HepG2 (cell line): ENCODE measurements at regions not wholly inside any gene's neighbourhood (a gene's known extent, or its start where the extent isn't known, plus 50 kb on each side); places are given as distances from the start of the nearest gene placed in this dataset.

Experiments
- ATAC-seq: fragments of 200-7000 bp; cut with Tn5 transposase; 3 replicates; pipeline ENCODE4 v1.9.1; 2020; ENCODE audit warnings: mild to moderate bottlenecking, moderate library complexity
- BruUV-seq: library from RNA; stranded (reverse); fragments of 400-500 nt; replicated peaks from 2 replicates; lab custom pipeline; 2021; lab: Mats Ljungman, UMichigan
- CTCF ChIA-PET: fragments of 300-600 bp; formaldehyde crosslinking; extraction: SDS; loops from one replicate; lab custom pipeline; 2021; ENCODE audit warnings: low total read pairs, inconsistent platforms, low intra/inter-chr PET ratio; lab: Yijun Ruan, JAX
- POLR2A ChIA-PET: fragments of 350-600 bp; sonication (Branson Sonifier 250); formaldehyde crosslinking; loops from one replicate; lab custom pipeline; 2020; ENCODE audit warnings: antibody characterized with exemption, inconsistent platforms; lab: Yijun Ruan, JAX
- DNase-seq: peaks from one replicate; pipeline ENCODE4 v3.0.0-alpha.2; 2015; ENCODE audit warnings: low spot score
- FAIRE-seq: peaks from 3 replicates; lab custom pipeline; 2011; peaks lifted over from hg19 to GRCh38; lab: Jason Lieb, UNC
- H2AFZ ChIP-seq: one replicate; pipeline ENCODE4 v1.6.1; 2011; ENCODE audit warnings: low read length, inconsistent platforms
- H3K27ac ChIP-seq: fragments of 300-600 bp; 3 replicates; pipeline ENCODE4 v1.8.0; 2011; ENCODE audit warnings: mixed run types, mild to moderate bottlenecking, mixed read lengths, low read length, inconsistent platforms; ENCODE audit not compliant: insufficient read depth; ENCODE audit errors: extremely low read length
- H3K27me3 ChIP-seq, 2 experiments: fragments of 200-600 bp in 1 of 2; 2 replicates in 1 of 2; 3 replicates in 1 of 2; pipeline versions ENCODE4 v1.6.0 to v1.8.0; 2011; ENCODE audit warnings: low read length in 2 of 2, mild to moderate bottlenecking in 2 of 2, moderate library complexity in 2 of 2, inconsistent platforms in 1 of 2; ENCODE audit not compliant: insufficient read depth in 2 of 2, control insufficient read depth in 1 of 2
- H3K36me3 ChIP-seq, 2 experiments: fragments of 200-600 bp in 1 of 2; replicated peaks in 1 of 2; 2 replicates in 1 of 2; 3 replicates in 1 of 2; pipeline versions ENCODE4 v1.5.1 to v1.8.0; 2011; ENCODE audit warnings: low read length in 2 of 2, inconsistent platforms in 1 of 2; ENCODE audit not compliant: insufficient read depth in 2 of 2, control insufficient read depth in 1 of 2
- H3K4me1 ChIP-seq: 2 replicates; pipeline ENCODE4 v1.5.1; 2012; ENCODE audit warnings: low read length, inconsistent platforms; ENCODE audit not compliant: insufficient read depth
- H3K4me2 ChIP-seq: 2 replicates; pipeline ENCODE4 v1.6.0; 2011; ENCODE audit warnings: low read depth, low read length, inconsistent platforms
- H3K4me3 ChIP-seq, 3 experiments: fragments of 200-600 bp in 1 of 3; sonication (generic), shearing (Covaris generic) in 1 of 3; replicated peaks in 1 of 3; 2 replicates each; pipeline ENCODE4 v1.5.1; 2011 to 2016; ENCODE audit warnings: low read length in 3 of 3, inconsistent platforms in 2 of 3, low read depth in 2 of 3, mild to moderate bottlenecking in 2 of 3, control low read depth in 1 of 3, mixed read lengths in 1 of 3; ENCODE audit not compliant: insufficient read depth in 1 of 3
- H3K79me2 ChIP-seq: one replicate; pipeline ENCODE4 v1.6.1; 2011; ENCODE audit warnings: low read length, inconsistent platforms; ENCODE audit not compliant: insufficient read depth
- H3K9ac ChIP-seq: 2 replicates; pipeline ENCODE4 v1.6.0; 2011; ENCODE audit warnings: mild to moderate bottlenecking, low read depth, low read length, inconsistent platforms; ENCODE audit not compliant: insufficient read depth
- H3K9me3 ChIP-seq: 2 replicates; pipeline ENCODE4 v1.5.1; 2012; ENCODE audit warnings: mild to moderate bottlenecking, low read length
- H4K20me1 ChIP-seq: 2 replicates; pipeline ENCODE4 v1.6.0; 2011; ENCODE audit warnings: inconsistent platforms, mild to moderate bottlenecking, low read length, moderate library complexity; ENCODE audit not compliant: insufficient read depth
- AHR ChIP-seq: IDR thresholded peaks from 2 replicates; pipeline ENCODE4 v1.6.1; 2018; ENCODE audit warnings: missing genetic modification reagents, missing compliant biosample characterization
- ATM ChIP-seq: fragments of 450-650 bp; IDR thresholded peaks from 2 replicates; pipeline ENCODE4 v1.7.1; 2017; ENCODE audit warnings: mild to moderate bottlenecking, borderline replicate concordance
- KDM4B ChIP-seq: sonication (generic); formaldehyde crosslinking; IDR thresholded peaks from 2 replicates; pipeline ENCODE4 v1.4.0; 2020; ENCODE audit warnings: missing genetic modification reagents
- NONO ChIP-seq, 2 experiments: fragments of 450-650 bp in 1 of 2; sonication (generic) in 1 of 2; formaldehyde crosslinking in 1 of 2; IDR thresholded peaks in 1 of 2; conservative IDR thresholded peaks in 1 of 2; 2 replicates each; pipeline versions ENCODE4 v1.6.1 to v1.8.0; 2017 to 2022; ENCODE audit warnings: mild to moderate bottlenecking in 1 of 2, missing genetic modification reagents in 1 of 2, moderate library complexity in 1 of 2
- NR1H2 ChIP-seq: sonication (generic); formaldehyde crosslinking; IDR thresholded peaks from 2 replicates; pipeline ENCODE4 v1.8.1; 2022; ENCODE audit warnings: low read depth, missing genetic modification reagents, borderline replicate concordance
- SP1 ChIP-seq, 2 experiments: fragments of 450-650 bp in 1 of 2; sonication (generic) in 1 of 2; formaldehyde crosslinking in 1 of 2; IDR thresholded peaks; 2 replicates each; pipeline versions ENCODE4 v1.4.0 to v1.6.1; 2016 to 2020; ENCODE audit warnings: missing genetic modification reagents in 1 of 2
- ZNF292 ChIP-seq: sonication (generic); formaldehyde crosslinking; IDR thresholded peaks from 2 replicates; pipeline ENCODE4 v1.8.1; 2022; ENCODE audit warnings: mild to moderate bottlenecking, low read depth, missing genetic modification reagents, borderline replicate concordance
- ZNF484 ChIP-seq: sonication (generic); formaldehyde crosslinking; IDR thresholded peaks from 2 replicates; pipeline ENCODE4 v1.5.1; 2020; ENCODE audit warnings: mild to moderate bottlenecking, low read depth, missing genetic modification reagents, borderline replicate concordance
- ZNF670 ChIP-seq: sonication (generic); formaldehyde crosslinking; IDR thresholded peaks from 2 replicates; pipeline ENCODE4 v1.8.0; 2022; ENCODE audit warnings: mild to moderate bottlenecking, missing genetic modification reagents, borderline replicate concordance
- ZNF883 ChIP-seq: sonication (generic); formaldehyde crosslinking; IDR thresholded peaks from 2 replicates; pipeline ENCODE4 v1.5.1; 2020; ENCODE audit warnings: mild to moderate bottlenecking, missing genetic modification reagents; ENCODE audit errors: not compliant biosample characterization
- WGBS: methylation state at CpG from one replicate; pipeline ENCODE4 v1.1.6; 2017; ENCODE audit warnings: low lambda C conversion rate; 5-methylcytosine and 5-hydroxymethylcytosine counted together
- in situ Hi-C: cut with HindIII; loops from 2 replicates; pipeline ENCODE4 v1.10.0; 2017; ENCODE audit warnings: low pct_unique_long_range_greater_than_20kb; ENCODE audit not compliant: extremely low pct_ligation_motif_present
- intact Hi-C: fragments of 100-400 bp; cut with micrococcal nuclease; formaldehyde crosslinking; loops from one replicate; pipeline ENCODE4 v1.10.0; 2022; ENCODE audit not compliant: unreplicated experiment
- TF ChIP-seq, protein P1 (sequence below): sonication (generic); formaldehyde crosslinking; IDR thresholded peaks from 2 replicates; pipeline ENCODE4 v1.4.0; 2020; ENCODE audit warnings: missing genetic modification reagents
- TF ChIP-seq, protein P2 (sequence below): sonication (generic); formaldehyde crosslinking; IDR thresholded peaks from 2 replicates; pipeline ENCODE4 v1.4.0; 2020; ENCODE audit warnings: missing genetic modification reagents, low read depth, mild to moderate bottlenecking, borderline replicate concordance
- TF ChIP-seq, protein P3 (sequence below): sonication (generic); formaldehyde crosslinking; IDR thresholded peaks from 2 replicates; pipeline ENCODE4 v1.4.0; 2020; ENCODE audit warnings: missing genetic modification reagents, borderline replicate concordance
- TF ChIP-seq, protein P4 (sequence below): IDR thresholded peaks from 2 replicates; pipeline ENCODE4 v1.6.1; 2016; ENCODE audit warnings: low read depth, control low read depth
- TF ChIP-seq, protein P5 (sequence below): sonication (generic); formaldehyde crosslinking; IDR thresholded peaks from 2 replicates; pipeline ENCODE4 v1.9.0; 2021; ENCODE audit warnings: missing genetic modification reagents, borderline replicate concordance

DNA sequence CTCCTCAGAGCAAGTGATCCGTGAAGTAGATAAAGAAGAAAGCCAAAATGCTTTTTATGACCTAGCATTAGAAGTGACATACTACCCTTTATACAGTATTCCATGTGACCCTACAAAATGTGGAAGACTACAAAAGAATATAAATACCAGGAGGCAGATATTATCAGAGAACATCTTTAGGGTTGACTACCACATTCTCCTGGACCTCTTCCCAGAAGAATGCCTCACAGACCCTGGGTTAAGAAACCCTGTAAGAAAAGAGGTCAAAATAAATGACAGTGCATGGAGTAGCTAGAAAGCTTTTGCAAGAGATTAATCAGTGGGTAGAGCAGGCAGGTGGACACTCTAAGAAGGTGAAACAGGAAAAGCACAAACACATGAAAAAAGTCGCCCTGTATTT lies 69.2 kb downstream of the FANCF start:
- Histone ChIP-seq H3K4me1 (no peaks in the 10 kb centered on the region), H4K20me1 (no peaks in the 10 kb centered on the region), H3K9ac (no peak overlapping the region), H3K36me3 (no peaks in the 10 kb centered on the region), H3K79me2 (no peaks in the 10 kb centered on the region), H3K4me3 (no peak overlapping the region), H3K9me3 (no peaks in the 10 kb centered on the region), H2AFZ (no peak overlapping the region), H3K27ac (no peak overlapping the region), H3K4me2 (no peak overlapping the region), H3K27me3 (no peaks in the 10 kb centered on the region; a peak in 1 of 5 replicates)
- POLR2A ChIA-PET, result no interaction called here
- no TSS peak for BruUV-seq
- intact Hi-C loops (no loop called here), in situ Hi-C loops (no loop called here)
- no peak for FAIRE-seq
- CTCF ChIA-PET, result no interaction called here
- ATAC-seq, result no peak
- 0% methylated on average over 2 of the region's 2 CpGs for WGBS
- no peak for DNase-seq
- TF ChIP-seq KDM4B (CRISPR knock-in tag), result no peak
- TF ChIP-seq, protein P1, sequence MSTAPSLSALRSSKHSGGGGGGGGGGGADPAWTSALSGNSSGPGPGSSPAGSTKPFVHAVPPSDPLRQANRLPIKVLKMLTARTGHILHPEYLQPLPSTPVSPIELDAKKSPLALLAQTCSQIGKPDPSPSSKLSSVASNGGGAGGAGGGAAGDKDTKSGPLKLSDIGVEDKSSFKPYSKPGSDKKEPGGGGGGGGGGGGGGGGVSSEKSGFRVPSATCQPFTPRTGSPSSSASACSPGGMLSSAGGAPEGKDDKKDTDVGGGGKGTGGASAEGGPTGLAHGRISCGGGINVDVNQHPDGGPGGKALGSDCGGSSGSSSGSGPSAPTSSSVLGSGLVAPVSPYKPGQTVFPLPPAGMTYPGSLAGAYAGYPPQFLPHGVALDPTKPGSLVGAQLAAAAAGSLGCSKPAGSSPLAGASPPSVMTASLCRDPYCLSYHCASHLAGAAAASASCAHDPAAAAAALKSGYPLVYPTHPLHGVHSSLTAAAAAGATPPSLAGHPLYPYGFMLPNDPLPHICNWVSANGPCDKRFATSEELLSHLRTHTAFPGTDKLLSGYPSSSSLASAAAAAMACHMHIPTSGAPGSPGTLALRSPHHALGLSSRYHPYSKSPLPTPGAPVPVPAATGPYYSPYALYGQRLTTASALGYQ (CRISPR knock-in tag), result no peak
- no peak for TF ChIP-seq SP1 (IDR thresholded peaks at IDR 0.05)
- no peak for TF ChIP-seq SP1 (CRISPR knock-in tag; IDR thresholded peaks at IDR 0.05)
- TF ChIP-seq, protein P2, sequence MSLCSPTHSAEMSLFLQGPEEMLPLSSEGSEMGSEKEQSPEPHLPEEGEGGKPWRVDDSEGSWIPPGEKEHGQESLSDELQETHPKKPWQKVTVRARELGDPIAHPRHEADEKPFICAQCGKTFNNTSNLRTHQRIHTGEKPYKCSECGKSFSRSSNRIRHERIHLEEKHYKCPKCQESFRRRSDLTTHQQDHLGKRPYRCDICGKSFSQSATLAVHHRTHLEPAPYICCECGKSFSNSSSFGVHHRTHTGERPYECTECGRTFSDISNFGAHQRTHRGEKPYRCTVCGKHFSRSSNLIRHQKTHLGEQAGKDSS, result no peak
- TF ChIP-seq, protein P3, sequence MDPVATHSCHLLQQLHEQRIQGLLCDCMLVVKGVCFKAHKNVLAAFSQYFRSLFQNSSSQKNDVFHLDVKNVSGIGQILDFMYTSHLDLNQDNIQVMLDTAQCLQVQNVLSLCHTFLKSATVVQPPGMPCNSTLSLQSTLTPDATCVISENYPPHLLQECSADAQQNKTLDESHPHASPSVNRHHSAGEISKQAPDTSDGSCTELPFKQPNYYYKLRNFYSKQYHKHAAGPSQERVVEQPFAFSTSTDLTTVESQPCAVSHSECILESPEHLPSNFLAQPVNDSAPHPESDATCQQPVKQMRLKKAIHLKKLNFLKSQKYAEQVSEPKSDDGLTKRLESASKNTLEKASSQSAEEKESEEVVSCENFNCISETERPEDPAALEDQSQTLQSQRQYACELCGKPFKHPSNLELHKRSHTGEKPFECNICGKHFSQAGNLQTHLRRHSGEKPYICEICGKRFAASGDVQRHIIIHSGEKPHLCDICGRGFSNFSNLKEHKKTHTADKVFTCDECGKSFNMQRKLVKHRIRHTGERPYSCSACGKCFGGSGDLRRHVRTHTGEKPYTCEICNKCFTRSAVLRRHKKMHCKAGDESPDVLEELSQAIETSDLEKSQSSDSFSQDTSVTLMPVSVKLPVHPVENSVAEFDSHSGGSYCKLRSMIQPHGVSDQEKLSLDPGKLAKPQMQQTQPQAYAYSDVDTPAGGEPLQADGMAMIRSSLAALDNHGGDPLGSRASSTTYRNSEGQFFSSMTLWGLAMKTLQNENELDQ (CRISPR knock-in tag), result no peak
- no peak for TF ChIP-seq ZNF883 (CRISPR knock-in tag)
- TF ChIP-seq, protein P4, sequence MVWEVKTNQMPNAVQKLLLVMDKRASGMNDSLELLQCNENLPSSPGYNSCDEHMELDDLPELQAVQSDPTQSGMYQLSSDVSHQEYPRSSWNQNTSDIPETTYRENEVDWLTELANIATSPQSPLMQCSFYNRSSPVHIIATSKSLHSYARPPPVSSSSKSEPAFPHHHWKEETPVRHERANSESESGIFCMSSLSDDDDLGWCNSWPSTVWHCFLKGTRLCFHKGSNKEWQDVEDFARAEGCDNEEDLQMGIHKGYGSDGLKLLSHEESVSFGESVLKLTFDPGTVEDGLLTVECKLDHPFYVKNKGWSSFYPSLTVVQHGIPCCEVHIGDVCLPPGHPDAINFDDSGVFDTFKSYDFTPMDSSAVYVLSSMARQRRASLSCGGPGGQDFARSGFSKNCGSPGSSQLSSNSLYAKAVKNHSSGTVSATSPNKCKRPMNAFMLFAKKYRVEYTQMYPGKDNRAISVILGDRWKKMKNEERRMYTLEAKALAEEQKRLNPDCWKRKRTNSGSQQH, result no peak
- TF ChIP-seq ZNF484 (CRISPR knock-in tag), result no peak
- no peak for TF ChIP-seq ZNF670
- TF ChIP-seq ZNF292 (CRISPR knock-in tag), result no peak
- TF ChIP-seq AHR (CRISPR knock-in tag), result no peak
- TF ChIP-seq NR1H2, result no peak
- no peak for TF ChIP-seq NONO (IDR thresholded peaks at IDR 0.05)
- TF ChIP-seq NONO (CRISPR knock-in tag; conservative IDR thresholded peaks at IDR 0.05), result no peak
- no peak for TF ChIP-seq ATM
- TF ChIP-seq, protein P5, sequence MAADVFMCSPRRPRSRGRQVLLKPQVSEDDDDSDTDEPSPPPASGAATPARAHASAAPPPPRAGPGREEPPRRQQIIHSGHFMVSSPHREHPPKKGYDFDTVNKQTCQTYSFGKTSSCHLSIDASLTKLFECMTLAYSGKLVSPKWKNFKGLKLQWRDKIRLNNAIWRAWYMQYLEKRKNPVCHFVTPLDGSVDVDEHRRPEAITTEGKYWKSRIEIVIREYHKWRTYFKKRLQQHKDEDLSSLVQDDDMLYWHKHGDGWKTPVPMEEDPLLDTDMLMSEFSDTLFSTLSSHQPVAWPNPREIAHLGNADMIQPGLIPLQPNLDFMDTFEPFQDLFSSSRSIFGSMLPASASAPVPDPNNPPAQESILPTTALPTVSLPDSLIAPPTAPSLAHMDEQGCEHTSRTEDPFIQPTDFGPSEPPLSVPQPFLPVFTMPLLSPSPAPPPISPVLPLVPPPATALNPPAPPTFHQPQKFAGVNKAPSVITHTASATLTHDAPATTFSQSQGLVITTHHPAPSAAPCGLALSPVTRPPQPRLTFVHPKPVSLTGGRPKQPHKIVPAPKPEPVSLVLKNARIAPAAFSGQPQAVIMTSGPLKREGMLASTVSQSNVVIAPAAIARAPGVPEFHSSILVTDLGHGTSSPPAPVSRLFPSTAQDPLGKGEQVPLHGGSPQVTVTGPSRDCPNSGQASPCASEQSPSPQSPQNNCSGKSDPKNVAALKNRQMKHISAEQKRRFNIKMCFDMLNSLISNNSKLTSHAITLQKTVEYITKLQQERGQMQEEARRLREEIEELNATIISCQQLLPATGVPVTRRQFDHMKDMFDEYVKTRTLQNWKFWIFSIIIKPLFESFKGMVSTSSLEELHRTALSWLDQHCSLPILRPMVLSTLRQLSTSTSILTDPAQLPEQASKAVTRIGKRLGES (CRISPR knock-in tag), result no peak
